ENCODE measurements at regions not wholly inside any gene's neighbourhood (a gene's known extent, or its start where the extent isn't known, plus 50 kb on each side); places are given as distances from the start of the nearest gene placed in this dataset.
"Not testable (repeated sequence)": the region's sequence is repeated elsewhere in the genome, so short reads cannot be mapped to it uniquely, and the experiment has no call there.

DNA sequence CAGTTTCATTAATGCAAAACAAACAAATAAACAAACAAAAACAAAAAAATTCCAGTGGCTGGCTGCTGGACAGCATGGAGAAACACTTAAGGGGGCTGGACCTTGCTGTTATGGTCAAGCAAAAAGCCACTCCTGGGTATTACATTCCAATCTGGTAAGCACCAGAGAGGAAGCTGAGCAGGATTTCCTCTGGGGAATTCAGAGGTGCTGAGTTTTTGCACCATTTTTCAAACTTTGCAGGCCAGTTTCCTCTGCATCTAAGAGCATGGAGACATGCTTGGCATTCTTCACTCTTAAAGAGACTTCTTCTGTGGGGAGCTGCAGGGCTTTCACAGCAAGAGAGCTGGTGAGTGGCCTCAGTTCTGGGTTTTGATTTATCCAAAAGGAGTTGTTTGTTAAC lies 84.5 kb downstream of the FZD1 start:
- ATAC-seq = no peak
- Mint-ChIP-seq H3K36me3 (no peaks in the 10 kb centered on the region), H3K9me3 (no peaks in the 10 kb centered on the region), H3K27ac (no peak overlapping the region)
- DNase-seq (ENCODE audit: low spot score in 2 of 2) = no peak

DNA sequence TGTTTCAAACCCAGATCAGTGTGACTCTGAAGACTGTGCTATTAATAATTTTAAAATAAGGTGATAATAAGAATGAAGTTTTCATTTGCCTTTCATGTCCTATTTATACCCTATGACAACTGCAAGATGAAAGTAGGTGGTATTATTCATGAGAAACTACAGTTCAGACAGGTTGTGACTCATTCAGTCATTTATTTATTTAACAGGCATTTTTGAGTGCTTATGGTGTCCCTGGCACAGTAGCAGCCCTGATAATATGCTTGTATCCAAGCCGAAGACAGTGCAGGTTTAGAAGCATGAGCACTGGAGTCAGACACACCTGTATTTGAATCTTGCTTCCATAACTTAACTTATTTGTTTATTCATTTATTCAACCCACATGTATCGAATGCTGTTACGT lies 87.1 kb downstream of the FZD1 start:
- DNase-seq (ENCODE audit: low spot score in 2 of 2) (no peak), ATAC-seq (no peak)
- Mint-ChIP-seq H3K36me3 (no peaks in the 10 kb centered on the region), H3K9me3 (no peaks in the 10 kb centered on the region), H3K27ac (no peak overlapping the region)

DNA sequence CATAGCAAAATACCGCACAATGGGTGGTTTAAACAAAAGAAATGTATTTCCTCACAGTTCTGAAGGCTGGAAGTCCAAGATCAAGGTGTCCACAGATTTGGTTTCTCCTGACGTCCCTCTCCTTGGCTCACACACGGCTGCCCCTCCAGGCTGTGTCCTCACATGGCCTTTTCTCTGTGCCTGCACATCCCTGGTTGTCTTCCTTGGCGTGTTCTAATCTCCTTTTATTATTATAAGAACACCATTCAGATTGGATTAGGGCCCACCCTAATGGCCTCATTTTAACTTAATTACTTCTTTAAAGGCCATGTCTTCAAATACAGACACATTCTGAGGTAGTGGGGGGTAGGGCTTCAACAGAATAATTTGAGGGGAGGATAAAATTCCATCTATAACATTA lies 87.9 kb downstream of the FZD1 start:
- no peaks in the 10 kb centered on the region for H3K36me3 Mint-ChIP-seq
- no peaks in the 10 kb centered on the region for H3K9me3 Mint-ChIP-seq
- ATAC-seq = no peak
- no peak overlapping the region for H3K27ac Mint-ChIP-seq
- DNase-seq (ENCODE audit: low spot score in 2 of 2) = no peak

GRCh38 chr7:91353848-91354247 lies 89.6 kb downstream of the FZD1 start:
- no peak for ATAC-seq

DNA sequence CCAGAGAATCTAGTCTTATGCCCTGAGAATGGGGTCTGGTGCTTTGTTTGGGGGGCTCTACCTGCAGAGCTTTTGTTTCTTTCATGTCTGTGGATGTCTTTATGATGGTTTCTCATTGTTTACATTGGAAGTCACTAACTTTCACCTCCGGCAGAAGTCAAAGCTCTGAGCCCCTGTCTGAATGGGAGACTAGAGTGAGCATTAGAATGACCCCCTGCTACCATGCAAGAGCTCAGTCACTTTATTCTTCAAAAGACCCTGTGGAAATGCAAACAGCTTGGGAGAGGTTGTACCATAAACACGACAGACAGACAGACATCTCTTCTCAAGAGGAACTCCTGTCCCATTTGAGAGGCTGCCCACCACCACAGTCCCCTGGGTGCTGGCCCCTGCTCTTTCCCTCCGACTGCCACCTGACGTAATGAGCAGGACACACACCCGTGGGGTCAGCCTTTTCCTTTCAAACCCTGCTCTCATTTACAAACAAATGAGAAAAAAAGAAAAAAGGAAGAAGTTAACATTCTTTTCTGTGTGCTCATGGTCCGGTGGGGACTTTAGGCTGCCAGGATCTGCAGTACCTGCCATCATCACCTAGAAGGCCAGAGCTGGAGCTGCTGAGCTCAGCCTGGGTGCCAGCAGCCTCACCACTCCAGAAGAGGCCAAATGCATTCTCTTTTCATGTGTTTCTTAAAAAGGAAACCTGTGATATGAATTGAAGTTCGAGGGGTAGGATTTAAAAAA lies 91.6 kb downstream of the FZD1 start:
- Mint-ChIP-seq H3K9me3 (no peaks in the 10 kb centered on the region), H3K27ac (no peak overlapping the region), H3K36me3 (no peaks in the 10 kb centered on the region)
- DNase-seq (ENCODE audit: low spot score in 2 of 2) (no peak), ATAC-seq (no peak)

More at GRCh38 chr7:91353848-91354247, 89.6 kb downstream of the FZD1 start:
- DNase-seq (ENCODE audit: low spot score in 2 of 2) = no peak
- no peak overlapping the region for H3K27ac Mint-ChIP-seq
- H3K36me3 Mint-ChIP-seq = no peaks in the 10 kb centered on the region
- H3K9me3 Mint-ChIP-seq = no peaks in the 10 kb centered on the region

DNA sequence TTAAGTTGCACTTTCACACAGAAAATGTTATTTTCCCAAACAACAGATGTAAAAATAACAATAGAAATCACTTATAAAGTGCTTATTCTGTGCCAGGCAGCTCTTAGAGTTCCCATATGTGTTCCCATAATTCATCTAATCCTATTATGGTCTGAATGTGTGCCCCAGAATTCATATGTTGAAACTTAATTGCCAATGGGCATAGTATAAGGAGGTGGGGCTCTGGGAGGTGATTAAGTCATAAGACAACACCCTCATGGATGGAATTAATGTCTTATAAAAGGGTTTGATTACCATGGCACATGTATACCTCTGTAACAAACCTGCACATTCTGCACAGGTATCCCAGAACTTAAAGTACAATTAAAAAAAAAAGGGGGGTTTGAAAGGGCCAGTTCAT lies 92.7 kb downstream of the FZD1 start:
- no peak for ATAC-seq
- no peaks in the 10 kb centered on the region for H3K36me3 Mint-ChIP-seq
- DNase-seq (ENCODE audit: low spot score in 2 of 2) = no peak

GRCh38 chr7:91357379-91357778 lies 93.1 kb downstream of the FZD1 start:
- DNase-seq (ENCODE audit: low spot score in 2 of 2) (no peak), ATAC-seq (no peak)
- Mint-ChIP-seq H3K9me3 (no peaks in the 10 kb centered on the region), H3K27ac (no peak overlapping the region), H3K36me3 (no peaks in the 10 kb centered on the region)

More for the DNA sequence above, 92.7 kb downstream of the FZD1 start:
- H3K9me3 Mint-ChIP-seq = no peaks in the 10 kb centered on the region
- H3K27ac Mint-ChIP-seq = no peak overlapping the region

DNA sequence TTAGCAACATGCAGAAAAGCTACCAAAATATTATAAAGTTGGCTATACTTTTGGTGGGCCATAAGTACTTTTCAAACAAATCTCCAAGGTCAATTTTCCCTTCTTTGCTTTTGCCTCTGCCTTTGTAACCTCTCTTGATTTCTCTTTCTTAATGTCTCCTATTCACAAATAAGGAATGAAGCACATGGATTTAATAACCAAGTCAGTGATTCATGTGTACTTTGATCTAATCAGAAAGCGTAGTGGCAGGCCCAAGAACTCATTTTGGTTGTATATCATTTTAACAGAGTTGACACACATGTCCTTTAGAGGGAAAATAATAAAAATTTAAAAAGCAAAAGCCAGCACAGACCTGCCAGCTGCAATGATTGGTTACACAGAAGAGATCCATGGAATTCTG lies 93.7 kb downstream of the FZD1 start:
- Mint-ChIP-seq H3K27ac (no peak overlapping the region), H3K36me3 (no peaks in the 10 kb centered on the region), H3K9me3 (no peaks in the 10 kb centered on the region)
- ATAC-seq (no peak), DNase-seq (ENCODE audit: low spot score in 2 of 2) (no peak)

DNA sequence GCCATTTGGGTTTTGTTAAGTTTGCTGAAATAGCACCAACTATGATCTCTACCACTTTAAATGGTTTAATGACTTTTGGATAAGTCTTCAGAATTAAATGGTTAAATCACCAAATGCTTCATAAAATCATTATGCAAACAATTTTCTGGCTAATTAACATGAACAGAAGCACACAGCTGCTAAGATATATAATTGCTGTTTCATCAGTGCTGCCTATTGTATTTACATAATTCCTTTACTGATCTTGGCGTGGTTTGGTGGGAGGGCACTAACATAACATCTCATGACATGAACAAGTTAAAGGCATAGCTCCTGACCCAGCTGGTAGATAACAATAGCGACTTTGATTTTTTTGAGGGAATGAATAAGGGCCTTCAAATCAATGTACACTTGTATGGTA lies 94.1 kb downstream of the FZD1 start:
- no peak for ATAC-seq
- Mint-ChIP-seq H3K9me3 (no peaks in the 10 kb centered on the region), H3K36me3 (no peaks in the 10 kb centered on the region), H3K27ac (no peak overlapping the region)
- no peak for DNase-seq (ENCODE audit: low spot score in 2 of 2)

DNA sequence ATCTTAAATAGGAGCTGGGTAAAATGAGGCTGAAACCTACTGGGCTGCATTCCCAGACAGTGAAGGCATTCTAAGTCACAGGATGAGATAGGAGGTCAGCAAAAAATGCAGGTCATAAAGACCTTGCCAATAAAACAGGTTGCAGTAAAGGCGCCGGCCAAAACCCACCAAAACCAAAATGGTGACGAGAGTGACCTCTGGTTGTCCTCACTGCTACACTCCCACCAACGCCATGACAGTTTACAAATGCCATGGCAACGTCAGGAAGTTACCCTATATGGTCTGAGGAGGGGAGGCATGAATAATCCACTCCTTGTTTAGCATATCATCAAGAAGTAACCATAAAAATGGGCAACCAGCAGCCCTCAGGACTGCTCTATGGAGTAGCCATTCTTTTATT lies 100.9 kb downstream of the FZD1 start:
- H3K36me3 Mint-ChIP-seq; DNase-seq (ENCODE audit: low spot score in 2 of 2); H3K9me3 Mint-ChIP-seq; H3K27ac Mint-ChIP-seq; ATAC-seq: not testable (repeated sequence)

- ATAC-seq = no peak
- no peak for DNase-seq (ENCODE audit: low spot score in 2 of 2)
- Mint-ChIP-seq H3K36me3 (no peaks in the 10 kb centered on the region), H3K9me3 (no peaks in the 10 kb centered on the region), H3K27ac (no peak overlapping the region)
These were observed 101.9 kb downstream of the FZD1 start for GRCh38 chr7:91366091-91366490.

DNA sequence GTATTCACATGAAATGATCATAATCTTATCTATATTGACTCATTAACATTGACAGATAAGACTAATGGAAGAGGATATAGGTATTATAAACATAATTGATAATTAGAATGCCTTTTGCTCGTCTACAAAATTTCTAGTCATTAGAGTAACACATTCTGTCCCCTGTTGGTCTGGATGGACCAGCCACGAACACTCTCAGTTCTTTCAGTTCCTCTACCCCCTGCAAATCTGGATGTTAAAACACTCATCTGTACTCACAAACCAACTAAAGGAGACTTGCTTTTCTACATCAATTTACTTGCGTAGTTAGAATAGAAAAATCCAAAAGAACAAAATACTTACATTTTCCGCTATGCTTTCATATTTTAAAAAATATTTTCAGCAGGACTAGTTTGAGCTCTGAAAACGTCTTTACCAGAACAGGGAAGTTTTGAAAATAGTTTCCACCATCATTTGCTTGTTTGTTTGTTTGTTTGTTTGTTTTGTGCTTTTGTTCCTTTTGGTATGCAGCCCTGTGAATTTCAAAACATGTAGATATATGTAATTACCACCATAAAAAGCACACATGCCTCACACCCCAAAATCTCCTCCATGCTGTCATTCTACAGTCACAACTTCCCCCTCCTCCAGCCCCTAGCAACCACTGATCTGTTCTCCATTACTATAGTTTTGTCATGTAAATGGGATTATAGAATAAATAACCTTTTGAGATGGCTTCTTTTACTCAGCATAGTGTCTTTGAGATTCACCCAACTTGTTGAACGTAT lies 103.8 kb downstream of the FZD1 start:
- Mint-ChIP-seq H3K9me3 (no peaks in the 10 kb centered on the region), H3K27ac (no peak overlapping the region), H3K36me3 (no peaks in the 10 kb centered on the region)
- no peak for DNase-seq (ENCODE audit: low spot score in 2 of 2)
- ATAC-seq = no peak

- no peaks in the 10 kb centered on the region for H3K36me3 Mint-ChIP-seq
- ATAC-seq (no peak), DNase-seq (ENCODE audit: low spot score in 2 of 2) (no peak)
- no peak overlapping the region for H3K27ac Mint-ChIP-seq
- H3K9me3 Mint-ChIP-seq = no peaks in the 10 kb centered on the region
These were observed 108.1 kb downstream of the FZD1 start for GRCh38 chr7:91372323-91372722.

DNA sequence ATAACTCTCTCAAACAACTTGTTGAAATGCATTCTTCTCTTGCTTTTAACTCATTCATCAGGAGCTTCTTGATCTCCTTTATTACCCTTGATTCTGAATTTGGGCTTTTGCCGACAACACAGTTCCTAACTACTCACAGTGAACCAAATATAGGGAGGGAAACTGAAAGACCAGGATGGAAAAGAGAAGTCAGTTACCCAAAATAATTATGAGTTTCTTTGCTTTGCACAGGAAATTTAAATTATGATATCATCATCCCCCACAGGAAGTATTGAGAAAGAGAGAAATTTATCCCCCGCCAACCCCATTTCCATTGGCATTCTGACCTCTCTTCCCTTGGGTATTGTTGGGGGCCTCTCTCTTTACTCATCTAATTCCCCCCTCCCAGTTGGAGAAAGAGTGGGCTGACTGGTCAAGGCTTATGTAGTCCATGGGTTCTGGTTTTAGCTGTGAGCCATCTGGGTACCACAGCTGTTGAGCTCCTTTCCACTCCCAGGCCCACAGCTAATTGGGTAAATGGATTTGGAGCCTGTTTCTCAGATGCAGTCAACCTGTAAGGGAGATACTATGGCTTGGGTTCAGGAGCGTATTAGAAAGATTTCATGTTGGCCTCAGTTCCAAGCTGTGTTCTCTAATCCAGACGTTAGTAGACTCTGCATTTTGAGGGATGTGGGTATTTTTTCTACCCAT lies 109.0 kb downstream of the FZD1 start:
- Mint-ChIP-seq H3K27ac (no peak overlapping the region), H3K36me3 (no peaks in the 10 kb centered on the region), H3K9me3 (no peaks in the 10 kb centered on the region)
- ATAC-seq (no peak), DNase-seq (ENCODE audit: low spot score in 2 of 2) (no peak)

DNA sequence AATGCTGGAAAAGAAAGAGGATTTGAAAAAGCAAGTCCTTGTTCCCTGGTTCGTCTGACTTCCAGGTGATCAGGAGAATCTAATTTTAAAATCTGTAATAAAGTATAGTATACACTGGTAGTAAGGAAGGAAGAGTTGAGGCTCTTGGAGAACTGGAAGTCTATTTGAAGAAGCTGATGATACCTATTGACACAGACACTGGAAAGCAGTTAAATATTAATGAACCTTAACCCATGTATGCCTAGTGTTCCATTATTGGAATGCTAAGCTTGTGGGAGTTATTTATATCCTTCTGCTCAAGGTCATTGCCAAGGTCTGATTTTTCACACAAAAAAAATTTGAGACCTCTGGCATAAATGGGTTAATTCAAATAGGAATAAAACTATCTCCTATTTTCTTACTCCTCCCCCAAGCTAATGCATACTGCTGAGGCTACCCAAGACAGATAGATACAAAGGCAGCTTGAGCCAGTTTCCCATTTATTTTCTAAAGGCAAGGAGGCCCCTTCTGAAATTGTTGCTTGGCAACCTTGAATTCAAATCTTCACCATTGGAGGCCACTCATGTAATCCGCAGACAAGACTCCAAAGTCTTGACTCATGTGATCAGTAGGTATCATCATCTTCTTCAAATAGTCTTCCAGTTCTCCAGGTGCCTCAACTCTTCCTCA lies 110.2 kb downstream of the FZD1 start:
- no peak for ATAC-seq
- no peak overlapping the region for H3K27ac Mint-ChIP-seq

DNA sequence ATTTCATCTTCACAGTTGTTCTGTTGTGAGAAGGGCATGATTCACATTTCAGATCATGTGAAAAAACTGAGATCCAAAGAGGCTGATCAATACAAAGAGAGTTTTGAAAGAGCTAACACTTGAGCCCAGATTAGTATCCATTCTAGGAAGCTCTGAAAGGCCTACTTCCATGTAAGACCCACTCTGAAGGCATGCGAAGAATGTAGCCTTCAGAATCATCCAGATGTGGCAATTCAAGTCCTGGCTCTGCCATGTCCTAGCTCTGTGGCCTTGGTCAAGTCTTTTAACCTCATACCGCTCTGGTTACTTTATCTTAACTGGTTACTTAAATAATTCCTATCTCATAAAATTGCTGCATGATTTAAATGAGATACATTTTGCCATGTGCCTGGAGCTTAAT lies 111.1 kb downstream of the FZD1 start:
- DNase-seq (ENCODE audit: low spot score in 2 of 2) = no peak
- Mint-ChIP-seq H3K9me3 (no peaks in the 10 kb centered on the region), H3K27ac (no peak overlapping the region), H3K36me3 (no peaks in the 10 kb centered on the region)
- ATAC-seq = no peak

More for the DNA sequence above, 110.2 kb downstream of the FZD1 start:
- Mint-ChIP-seq H3K9me3 (no peaks in the 10 kb centered on the region), H3K36me3 (no peaks in the 10 kb centered on the region)
- DNase-seq (ENCODE audit: low spot score in 2 of 2) = no peak

- Mint-ChIP-seq H3K27ac (no peak overlapping the region), H3K9me3 (no peaks in the 10 kb centered on the region), H3K36me3 (no peaks in the 10 kb centered on the region)
- no peak for DNase-seq (ENCODE audit: low spot score in 2 of 2)
- no peak for ATAC-seq
These were observed 113.9 kb downstream of the FZD1 start for GRCh38 chr7:91378131-91378530.
